NCI-H524 treated with DMSO at 0.1 percent for 48 hours (cell line): ENCODE measurements at regions not wholly inside any gene's neighbourhood (a gene's known extent, or its start where the extent isn't known, plus 50 kb on each side); places are given as distances from the start of the nearest gene placed in this dataset.
"Not testable (repeated sequence)": the region's sequence is repeated elsewhere in the genome, so short reads cannot be mapped to it uniquely, and the experiment has no call there.

Experiments used
- DNase-seq: peaks from one replicate; lab custom pipeline; 2025; lab: John Stamatoyannopoulos, UW

DNA sequence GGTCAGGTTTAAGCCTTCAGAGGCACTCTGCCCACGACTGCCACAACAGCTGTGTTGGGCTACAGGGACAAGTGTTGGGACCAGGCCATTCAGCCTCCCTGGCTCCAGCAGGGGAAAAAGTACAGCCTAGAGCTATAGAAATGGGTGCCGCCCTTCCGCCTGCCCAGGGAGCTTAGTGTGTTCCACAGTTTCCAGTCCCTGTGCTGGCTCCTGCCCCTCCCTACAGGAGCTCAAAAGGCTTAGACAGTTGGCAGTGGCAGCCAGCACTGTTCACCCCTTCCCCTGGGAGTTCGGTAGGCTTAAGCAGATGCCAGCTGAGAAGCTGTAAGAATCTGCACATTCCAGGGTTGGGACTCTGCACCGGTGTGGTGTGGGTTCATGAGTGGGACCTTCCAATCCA lies 408.2 kb upstream of the INTU start:
- DNase-seq = peak; percentile 48

DNA sequence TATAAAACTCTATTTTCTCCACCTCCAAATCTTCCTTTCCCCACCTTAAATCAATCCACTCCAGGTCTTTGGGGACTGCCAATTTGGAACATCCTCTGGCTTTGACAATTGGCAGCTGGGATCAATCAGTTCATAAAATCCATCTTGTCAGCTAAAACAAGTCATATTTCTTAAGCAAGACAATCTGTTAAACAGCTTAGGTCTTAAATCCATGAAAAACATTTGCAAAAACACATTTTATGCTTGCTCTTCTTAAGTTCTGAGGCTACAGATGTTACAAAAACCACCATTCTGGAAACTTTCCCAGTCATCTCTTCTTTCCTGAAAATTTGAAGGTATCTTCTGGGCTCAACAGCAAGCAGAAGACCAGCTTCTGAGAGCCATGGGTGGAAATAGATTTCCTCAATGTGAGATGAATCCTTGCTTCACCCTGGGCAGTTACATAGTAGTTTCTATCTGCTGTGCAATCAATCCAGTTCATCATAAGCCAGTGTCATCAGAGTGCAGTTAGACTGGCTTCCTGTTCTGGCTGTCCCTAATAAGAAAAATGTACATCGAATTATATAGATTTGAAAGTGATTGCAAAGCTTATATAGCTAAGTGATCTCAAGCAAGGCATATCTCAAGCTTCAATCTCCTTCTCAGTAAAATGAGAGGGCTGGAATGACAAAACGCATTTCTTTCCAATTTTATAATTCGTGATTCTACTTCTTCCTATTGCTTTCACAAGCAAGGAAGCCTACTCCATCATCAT lies 402.7 kb upstream of the INTU start:
- no peak for DNase-seq

DNA sequence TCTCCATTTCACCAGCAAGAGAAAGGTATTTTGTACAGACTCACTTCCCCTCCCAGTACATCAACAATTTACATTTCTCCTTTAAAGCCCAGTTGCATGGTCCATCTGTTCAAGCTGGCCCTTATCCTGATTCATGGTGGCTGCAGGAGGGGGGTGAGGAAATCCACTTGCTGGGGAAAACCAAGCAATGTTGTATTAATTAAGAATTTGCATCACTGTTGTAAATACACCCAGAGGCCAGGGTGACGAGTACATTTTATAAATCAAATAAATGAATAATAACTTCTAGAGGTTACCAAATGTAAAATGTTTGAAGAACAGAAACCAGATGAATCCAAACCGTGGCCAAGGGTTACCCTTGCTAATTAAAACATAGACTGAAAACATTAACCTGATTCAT lies 395.9 kb upstream of the INTU start:
- no peak for DNase-seq

DNA sequence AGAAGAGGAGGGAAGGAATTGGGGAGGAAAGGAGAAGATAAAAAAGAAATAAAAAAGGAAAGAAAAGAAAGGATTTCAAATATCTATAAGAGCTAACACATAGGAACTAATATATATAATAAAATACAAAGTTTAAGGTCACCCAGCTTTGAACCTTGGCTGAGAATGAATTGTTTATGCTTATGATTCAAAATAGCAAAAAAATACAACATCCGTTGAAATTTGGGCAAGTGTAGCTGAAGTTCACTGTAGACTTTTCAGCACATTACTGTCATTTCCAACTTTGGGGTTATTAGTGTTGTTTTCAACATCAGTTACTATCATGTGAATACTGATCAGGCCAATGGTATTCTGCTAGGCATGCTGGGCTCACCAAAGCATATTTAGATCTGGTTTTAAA lies 395.2 kb upstream of the INTU start:
- no peak for DNase-seq

DNA sequence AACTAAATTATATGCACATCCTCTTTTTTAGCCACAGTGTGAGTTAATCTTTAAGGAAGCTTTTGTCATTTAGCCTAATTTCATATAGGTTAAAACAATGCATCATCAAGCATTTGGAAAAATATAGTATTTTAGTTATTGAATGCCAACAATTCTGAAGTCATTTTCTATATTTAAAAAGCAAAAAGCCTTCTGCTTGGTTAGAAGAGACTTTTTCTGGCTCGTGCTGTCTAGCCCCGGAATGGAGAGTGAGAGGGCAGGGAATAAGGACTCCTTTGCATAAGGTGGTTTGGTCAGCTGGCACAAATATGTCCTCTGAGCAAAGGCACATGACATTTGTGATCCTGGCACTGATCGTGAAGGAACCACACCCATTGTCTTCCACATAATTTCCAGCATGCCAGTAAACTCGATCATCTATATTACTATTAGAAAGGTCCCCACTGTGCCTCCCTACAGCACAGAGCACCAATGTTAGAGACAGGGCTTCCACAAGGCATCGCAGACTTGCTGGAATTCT lies 393.7 kb upstream of the INTU start:
- DNase-seq = no peak

DNA sequence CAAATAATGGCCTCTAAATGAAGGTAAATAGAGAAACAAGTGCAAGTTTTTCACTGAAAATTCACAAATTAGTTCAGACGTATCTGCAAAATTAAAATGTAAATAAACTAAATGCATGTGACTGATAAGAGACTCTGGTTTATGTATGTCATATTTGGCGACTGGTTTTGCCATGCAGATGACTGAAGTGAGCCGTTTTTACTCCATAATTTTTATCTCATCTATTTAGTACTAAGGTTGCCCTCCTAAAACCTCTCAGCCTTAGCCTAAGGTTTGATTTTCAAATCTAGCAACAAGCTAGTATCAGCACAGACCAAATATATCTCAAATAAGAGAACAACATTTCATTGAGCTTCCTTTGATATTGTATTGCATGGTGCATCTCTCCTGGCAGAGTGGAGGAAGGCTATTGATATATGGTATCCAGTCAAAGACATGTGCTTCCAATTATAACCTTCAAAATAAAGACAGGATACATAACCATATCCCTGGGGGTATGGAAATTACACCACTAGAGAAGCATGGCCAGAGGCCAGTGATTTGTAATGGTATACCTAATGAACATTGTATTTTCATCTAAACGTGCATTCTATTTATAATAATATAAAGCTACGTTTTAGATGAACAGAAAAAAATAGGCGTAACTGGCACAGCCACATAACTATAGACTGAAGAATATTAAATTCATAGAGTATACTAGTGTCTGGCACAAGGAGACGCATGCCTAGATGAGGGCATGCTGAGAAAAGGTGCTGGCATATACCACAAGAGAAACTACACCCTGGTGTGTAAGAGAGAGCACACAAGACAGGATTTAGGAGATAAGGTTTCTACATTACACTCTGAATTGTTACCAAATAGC lies 392.6 kb upstream of the INTU start:
- DNase-seq = no peak

DNA sequence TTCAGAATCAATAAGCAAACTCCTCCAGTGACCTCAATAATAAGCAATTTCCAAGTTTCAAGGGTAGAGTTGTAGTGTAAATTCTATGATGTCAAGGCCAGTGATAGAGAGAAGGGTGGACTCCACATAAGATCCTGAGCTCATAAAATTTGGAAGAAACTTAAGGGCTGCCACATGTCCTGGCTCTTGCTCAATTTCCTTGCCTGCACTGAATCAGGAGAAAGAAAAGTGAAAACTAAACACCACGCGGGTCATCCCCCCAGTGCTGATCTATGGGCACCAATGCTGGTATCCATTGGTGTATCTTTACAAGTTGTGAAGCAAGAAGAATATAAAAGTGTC lies 392.0 kb upstream of the INTU start:
- no peak for DNase-seq

DNA sequence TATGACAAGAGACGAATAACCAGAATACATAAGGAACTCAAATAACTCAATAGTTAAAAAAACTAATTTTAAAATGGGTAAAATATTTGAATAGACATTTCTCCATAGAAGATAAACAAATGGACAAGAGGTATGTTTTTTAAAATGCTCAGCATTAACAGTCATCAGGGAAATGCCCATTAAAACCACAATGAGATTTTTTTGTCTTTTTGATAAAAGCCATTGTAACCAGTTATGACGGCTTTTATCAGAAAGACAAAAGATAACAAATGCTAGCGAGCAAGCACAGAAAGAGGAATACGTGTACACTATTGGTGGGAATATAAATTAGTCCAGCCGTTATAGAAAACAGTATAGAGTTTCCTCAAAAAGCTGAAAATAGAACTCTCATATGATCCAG lies 388.2 kb upstream of the INTU start:
- no peak for DNase-seq

DNA sequence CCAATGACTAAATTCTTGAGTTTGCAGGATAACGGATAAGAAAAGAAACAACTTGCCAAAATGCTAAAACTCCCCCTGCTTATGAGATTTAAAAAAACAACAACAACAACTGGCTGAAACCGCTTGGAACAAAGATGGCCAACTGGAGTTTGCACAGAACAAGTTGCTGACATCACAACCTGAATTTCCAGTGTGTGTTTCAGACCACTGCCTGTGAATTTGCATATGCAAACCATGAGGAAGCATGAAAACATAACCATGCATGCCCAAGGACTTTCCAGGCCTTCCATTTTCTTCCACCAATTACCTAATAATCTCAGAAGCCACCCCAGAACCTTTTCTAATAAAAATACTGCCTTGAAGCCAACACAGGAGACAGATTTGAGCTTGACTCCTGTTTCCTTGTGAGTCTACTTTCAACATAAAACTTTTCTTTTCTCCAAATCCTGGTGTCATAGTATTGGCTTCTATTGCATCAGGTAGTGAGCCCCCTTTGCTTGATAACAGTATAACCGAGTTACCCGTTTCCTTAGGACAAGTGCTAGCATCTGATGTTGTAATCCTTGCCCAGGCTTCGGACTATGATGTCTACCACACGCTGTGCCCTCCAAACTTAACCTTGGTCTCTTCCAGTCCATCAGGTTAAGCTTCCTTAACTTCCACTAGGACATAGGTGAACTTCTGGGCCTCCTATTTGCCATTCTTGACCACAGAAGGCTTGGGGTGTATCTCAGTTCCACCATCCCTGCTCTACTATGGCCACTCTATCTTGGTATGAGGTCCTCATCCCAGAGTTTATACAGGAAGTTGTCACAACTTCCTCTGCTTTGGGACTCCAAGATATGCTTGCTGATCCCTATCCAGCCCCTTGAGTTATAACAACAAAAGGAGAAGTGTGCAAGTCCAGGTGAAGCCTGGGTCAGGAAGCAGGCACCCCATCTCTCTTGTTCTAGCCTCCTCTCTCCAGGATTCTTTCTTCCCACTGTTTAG lies 385.5 kb upstream of the INTU start:
- DNase-seq = no peak

DNA sequence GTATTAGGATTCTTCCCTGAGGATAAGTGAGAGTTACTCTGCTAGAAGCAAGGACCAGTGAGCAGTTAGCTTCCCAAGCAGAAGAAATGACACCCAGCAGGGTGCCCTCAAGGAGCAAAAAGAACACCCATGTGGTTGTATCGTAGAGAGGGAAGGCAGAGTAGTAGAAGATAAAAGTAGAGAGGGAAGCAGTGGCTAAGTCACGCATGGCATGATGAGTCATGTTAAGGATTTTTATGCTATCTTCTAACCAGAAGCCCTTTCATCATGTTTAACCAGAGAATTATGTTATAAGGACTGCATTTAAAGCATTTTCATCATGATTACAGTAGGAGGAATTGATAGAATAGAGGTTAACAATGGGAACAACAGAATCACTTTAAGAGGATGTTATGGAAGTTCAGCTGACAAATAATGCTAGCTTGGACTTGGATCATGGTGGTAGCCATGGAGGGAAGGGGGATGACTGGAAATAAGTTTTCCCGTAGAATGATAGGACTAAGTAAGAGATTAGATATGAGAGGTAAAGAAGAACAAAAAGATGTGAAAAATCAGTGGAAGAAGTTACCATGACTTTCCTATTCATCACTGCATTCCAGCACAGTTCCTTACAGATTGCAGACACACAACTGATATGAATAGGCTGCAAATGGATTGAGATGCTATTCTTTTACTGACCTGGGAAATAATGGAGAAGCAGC lies 383.5 kb upstream of the INTU start:
- no peak for DNase-seq

DNA sequence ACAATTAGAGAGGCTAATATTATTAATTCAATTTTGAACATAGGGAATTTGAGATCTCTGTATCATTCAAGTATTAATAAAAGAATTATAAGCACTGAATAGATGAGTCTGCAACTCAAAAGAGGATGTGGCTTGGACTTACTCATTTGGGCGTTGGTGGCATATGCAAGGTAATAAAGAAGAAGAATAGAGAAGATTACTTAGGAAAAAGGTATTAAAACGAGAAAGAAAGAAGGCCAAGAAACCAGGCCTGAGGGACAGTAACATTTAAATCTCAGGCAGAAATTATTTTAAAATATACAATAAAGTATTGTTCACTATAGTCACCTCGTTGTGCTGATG lies 383.0 kb upstream of the INTU start:
- no peak for DNase-seq

DNA sequence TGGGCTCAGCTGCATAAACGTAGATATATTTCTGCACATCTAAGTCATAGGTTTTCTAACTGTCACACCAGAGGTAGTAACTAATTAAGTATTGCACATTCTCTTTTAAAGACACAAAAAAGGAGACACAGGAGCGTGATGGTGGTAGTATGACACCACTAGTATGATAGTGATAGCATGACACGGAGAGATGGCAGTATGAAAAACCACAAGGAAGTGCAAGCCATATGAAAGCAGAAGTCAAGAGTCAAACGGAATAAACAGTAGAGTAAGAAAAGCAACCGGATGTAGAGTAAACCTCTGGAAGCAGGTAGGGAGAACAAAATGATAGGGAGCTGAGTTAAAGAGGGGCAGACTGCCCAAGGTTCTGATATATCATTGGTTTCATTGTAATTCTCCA lies 382.2 kb upstream of the INTU start:
- DNase-seq = no peak

DNA sequence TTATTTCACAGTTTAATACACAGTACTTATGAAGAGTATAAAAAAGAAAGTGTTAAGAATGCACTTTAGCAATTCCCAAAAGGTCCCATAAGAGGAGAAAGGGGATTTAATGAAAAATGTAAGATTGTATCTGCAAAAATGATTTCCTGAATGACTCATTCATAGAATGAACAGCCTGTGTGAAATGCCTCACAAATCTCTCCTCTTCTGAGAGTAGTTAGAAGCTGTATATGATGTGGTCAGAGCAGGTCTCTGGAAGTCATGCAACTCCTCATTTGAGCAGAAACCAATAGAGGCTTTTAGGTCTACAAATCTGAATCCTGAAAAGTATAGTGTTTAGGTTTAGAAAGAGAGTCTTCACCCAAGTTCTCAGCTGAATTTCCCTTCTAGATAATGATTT lies 381.3 kb upstream of the INTU start:
- DNase-seq = no peak

DNA sequence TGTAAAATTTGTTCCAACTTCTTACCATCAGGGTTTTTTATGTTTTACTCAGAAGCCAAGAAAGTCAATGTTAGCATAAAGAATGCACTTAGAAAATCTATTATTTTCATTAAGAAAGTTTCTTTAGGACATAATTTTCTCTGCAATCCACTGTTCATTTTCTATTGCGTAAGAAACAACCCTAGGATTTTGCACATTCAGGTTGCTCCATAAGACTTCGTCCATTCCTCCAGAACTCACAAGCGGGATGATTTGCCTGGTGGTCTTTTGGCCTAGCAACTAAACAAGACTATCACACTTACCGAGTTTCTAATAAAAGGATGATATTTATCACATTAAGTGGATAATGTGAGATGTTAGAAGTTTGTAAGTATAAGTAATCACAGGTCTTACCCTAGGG lies 376.3 kb upstream of the INTU start:
- DNase-seq = no peak

DNA sequence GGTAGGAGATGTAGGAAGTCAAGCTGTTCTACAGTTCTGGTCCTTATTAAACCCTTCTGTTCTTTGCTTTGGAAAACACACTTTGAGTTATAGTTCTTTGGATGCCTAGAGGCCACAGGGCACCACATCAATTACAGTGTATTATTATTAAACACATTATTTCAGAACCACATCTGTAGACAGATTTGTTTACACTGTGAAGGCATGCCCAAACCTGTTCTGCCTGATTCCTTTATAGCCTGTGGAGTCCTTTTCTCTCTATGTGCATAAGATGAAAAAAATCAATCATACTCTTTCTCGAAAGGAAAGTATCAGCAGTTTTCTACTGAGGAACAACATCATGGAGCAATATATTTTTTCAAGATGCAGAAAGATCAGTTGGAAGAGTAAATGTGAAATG lies 371.3 kb upstream of the INTU start:
- DNase-seq = no peak

DNA sequence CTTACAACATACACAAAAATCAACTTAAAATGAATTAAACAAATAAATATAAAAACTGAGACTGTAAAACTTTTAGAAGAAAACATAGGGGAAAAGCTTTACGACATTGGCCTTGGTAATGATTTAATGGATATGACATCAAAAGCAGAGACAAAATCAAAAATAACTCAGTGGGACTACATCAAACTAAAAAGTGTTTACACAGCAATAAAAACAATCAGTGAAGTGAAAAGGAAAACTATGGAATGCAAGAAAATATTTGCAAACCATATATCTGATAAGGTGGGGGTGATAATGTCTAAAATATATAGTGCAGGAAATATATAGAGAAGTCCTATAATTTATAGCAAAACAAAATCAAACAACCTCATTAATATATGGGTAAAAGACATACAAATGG lies 364.4 kb upstream of the INTU start:
- no peak for DNase-seq

DNA sequence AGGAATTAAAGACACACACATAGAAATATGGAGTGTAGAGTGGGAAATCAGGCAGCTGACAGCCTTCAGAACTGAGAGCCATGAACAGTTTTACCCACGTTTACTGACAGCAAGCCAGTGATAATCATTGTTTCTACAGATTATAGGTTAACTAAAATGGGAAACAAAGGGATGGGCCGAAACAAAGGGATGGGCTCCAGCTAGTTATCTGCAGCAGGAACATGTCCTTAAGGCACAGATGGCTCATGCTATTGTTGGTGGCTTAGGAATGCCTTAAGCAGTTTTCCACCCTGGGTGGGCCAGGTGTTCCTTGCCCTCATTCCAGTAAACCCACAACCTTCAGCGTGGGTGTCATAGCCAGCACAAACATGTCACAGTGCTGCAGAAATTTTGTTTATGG lies 355.7 kb upstream of the INTU start:
- not testable (repeated sequence) for DNase-seq

DNA sequence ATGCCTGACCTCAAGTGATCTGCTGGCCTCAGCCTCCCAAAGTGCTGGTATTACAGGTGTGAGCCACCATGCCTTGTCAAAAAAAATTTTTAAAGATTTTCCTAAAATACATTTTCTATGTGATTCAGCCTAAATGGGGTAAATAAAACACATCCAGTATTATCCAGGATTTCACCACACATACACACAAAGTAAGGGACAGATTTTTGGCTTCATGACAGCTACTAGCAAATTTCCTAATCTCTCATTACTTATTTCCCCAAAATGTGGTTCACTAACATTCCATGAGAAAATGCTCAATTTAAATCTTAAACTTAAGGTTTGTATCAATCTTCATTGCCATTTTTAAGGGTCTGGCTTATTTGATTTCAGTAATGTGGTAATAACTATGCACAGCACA lies 348.5 kb upstream of the INTU start:
- DNase-seq = no peak

DNA sequence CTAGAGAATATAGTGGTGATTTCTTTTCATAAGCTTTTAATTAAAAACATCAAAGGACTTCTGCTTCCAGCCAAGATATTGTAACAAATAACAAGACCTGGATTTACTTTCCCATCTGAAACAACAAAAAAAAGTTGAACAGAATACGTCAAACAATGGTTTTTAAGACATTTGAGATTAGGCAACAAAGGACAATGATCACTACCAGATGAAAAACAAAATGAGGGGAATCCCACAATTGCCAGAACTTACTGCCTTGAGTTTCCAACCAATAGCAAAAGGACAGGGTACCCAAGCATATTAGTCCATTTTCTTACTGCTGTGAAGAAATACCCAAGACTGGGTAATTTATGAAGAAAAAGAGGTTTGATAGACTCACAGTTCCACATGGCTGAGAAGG lies 341.4 kb upstream of the INTU start:
- no peak for DNase-seq

DNA sequence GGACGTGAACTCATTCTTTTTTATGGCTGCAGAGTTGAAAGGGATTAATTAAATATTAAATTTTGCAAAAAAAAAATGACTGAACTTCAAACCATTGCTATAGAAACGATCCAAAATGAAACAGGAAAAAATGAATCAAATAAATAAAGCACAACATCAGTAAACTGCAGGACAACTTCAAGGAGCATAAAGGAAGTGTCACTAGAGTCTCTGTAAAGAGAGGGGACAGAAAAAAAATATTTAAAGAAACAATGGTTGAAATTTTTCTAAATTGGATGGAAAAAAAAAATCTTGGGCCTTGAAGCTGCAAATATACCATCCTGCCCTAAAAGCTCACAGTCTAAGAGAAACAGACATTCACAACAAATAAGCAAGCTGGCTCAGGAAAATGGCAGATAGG lies 339.3 kb upstream of the INTU start:
- DNase-seq = no peak

DNA sequence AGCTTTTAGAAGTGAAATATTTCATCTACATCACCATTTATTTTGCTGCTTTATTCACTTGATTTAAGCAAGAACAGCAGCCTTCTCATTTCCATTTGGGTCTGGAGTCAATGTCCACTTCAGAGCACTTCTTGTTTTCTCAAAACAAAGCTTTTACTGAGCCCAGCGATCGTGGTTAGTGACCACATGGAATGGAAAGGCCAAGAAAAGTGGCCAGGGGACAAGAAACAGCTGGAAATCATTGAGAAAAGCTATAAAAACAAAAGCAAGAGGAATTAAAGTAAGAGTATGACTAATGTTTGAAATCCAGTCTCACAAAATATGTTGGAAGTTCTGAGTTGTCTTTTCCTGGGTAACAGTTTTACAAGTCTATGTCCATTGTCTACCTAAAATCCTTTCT lies 328.4 kb upstream of the INTU start:
- no peak for DNase-seq

DNA sequence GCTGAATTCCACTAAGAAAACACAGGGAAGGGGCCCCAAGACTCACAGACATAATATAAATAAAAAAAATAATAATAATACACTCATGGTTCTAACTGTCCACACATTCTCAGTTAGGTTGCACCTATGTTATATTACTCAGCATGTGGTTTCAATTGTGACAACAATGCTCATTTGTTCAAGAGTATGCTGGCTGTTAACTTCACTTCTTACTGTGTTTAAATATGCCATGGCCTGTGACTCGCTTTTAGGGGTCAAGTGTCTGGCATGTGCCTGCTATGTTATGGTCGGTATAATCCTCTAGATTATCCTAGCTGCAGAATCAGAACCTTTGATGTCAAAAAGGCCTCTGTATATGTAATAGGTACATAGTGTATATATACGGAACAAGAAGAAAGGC lies 324.8 kb upstream of the INTU start:
- DNase-seq = no peak
